ENCODE measurements at regions not wholly inside any gene's neighbourhood (a gene's known extent, or its start where the extent isn't known, plus 50 kb on each side); places are given as distances from the start of the nearest gene placed in this dataset.

- DNase-seq (ENCODE audit: low read depth): no peak
- no peak overlapping the region for H3K4me3 ChIP-seq (ENCODE audit: low read length)
- no peak for TF ChIP-seq CTCF (conservative IDR thresholded peaks at IDR 0.05; ENCODE audit: low read depth, low read length)
Observed at GRCh38 chr12:34301251-34302130, 279.2 kb downstream of the ALG10 start.

- no peak for DNase-seq (ENCODE audit: low read depth)
- TF ChIP-seq CTCF (conservative IDR thresholded peaks at IDR 0.05; ENCODE audit: low read depth, low read length): no peak
- H3K4me3 ChIP-seq (ENCODE audit: low read length): no peak overlapping the region
Observed at GRCh38 chr12:34302131-34302885, 280.0 kb downstream of the ALG10 start.

GRCh38 chr12:34303091-34303870, 281.0 kb downstream of the ALG10 start:
- H3K4me3 ChIP-seq (ENCODE audit: low read length): no peak overlapping the region
- no peak for TF ChIP-seq CTCF (conservative IDR thresholded peaks at IDR 0.05; ENCODE audit: low read depth, low read length)
- no peak for DNase-seq (ENCODE audit: low read depth)

- no peak overlapping the region for H3K4me3 ChIP-seq (ENCODE audit: low read length)
- TF ChIP-seq CTCF (conservative IDR thresholded peaks at IDR 0.05; ENCODE audit: low read depth, low read length): no peak
- DNase-seq (ENCODE audit: low read depth): no peak
Observed at GRCh38 chr12:34304001-34304400, 281.7 kb downstream of the ALG10 start.

GRCh38 chr12:34304546-34304945, 282.2 kb downstream of the ALG10 start:
- no peak overlapping the region for H3K4me3 ChIP-seq (ENCODE audit: low read length)
- DNase-seq (ENCODE audit: low read depth): no peak
- TF ChIP-seq CTCF (conservative IDR thresholded peaks at IDR 0.05; ENCODE audit: low read depth, low read length): no peak

GRCh38 chr12:34305176-34305575, 282.9 kb downstream of the ALG10 start:
- no peak overlapping the region for H3K4me3 ChIP-seq (ENCODE audit: low read length)
- DNase-seq (ENCODE audit: low read depth): no peak
- TF ChIP-seq CTCF (conservative IDR thresholded peaks at IDR 0.05; ENCODE audit: low read depth, low read length): no peak
